Neuronal stem cell (in vitro differentiated cells): ENCODE measurements at regions not wholly inside any gene's neighbourhood (a gene's known extent, or its start where the extent isn't known, plus 50 kb on each side); places are given as distances from the start of the nearest gene placed in this dataset.

ENCODE experiments used
- DNase-seq: peaks from one replicate; pipeline ENCODE4 v3.0.0-alpha.2; 2013; ENCODE audit warnings: low spot score
- H2AFZ ChIP-seq: one replicate; pipeline ENCODE4 v1.6.1; 2013; ENCODE audit warnings: mild to moderate bottlenecking, low read length, inconsistent platforms
- H2AK5ac ChIP-seq: 2 replicates; pipeline ENCODE4 v1.6.1; 2013; ENCODE audit warnings: low read depth, mild to moderate bottlenecking, inconsistent platforms, low read length, moderate library complexity, mixed read lengths
- H2BK120ac ChIP-seq: 2 replicates; pipeline ENCODE4 v1.6.1; 2013; ENCODE audit warnings: low read depth, mild to moderate bottlenecking, inconsistent platforms, low read length, moderate library complexity, mixed read lengths
- H2BK12ac ChIP-seq: one replicate; pipeline ENCODE4 v1.6.1; 2013; ENCODE audit warnings: low read length, inconsistent platforms
- H2BK15ac ChIP-seq: 2 replicates; pipeline ENCODE4 v1.6.1; 2013; ENCODE audit warnings: mild to moderate bottlenecking, low read length, inconsistent platforms, mixed read lengths
- H2BK5ac ChIP-seq: one replicate; pipeline ENCODE4 v1.6.1; 2013; ENCODE audit warnings: inconsistent platforms, mild to moderate bottlenecking, low read length, moderate library complexity
- H3K14ac ChIP-seq: one replicate; pipeline ENCODE4 v1.6.1; 2013; ENCODE audit warnings: low read length, inconsistent platforms
- H3K18ac ChIP-seq: 2 replicates; pipeline ENCODE4 v1.6.1; 2013; ENCODE audit warnings: low read length, inconsistent platforms
- H3K23ac ChIP-seq: 2 replicates; pipeline ENCODE4 v1.6.1; 2013; ENCODE audit warnings: low read depth, mild to moderate bottlenecking, mixed read lengths, low read length, inconsistent platforms; ENCODE audit not compliant: poor library complexity
- H3K27ac ChIP-seq: replicated peaks from 3 replicates; pipeline ENCODE4 v1.5.1; 2013; ENCODE audit warnings: low read length, inconsistent platforms
- H3K27me3 ChIP-seq, 3 experiments: 2 replicates each; pipeline ENCODE4 v1.6.1; 2013; ENCODE audit warnings: low read length in 3 of 3, mild to moderate bottlenecking in 2 of 3, inconsistent platforms in 1 of 3, low read depth in 1 of 3, mixed read lengths in 1 of 3, moderate library complexity in 1 of 3; ENCODE audit not compliant: control insufficient read depth in 3 of 3, insufficient read depth in 3 of 3
- H3K36me3 ChIP-seq, 2 donors: replicated peaks in 1 of 2; 2 replicates each; pipeline ENCODE4 v1.6.1; 2013; ENCODE audit warnings: low read length in 2 of 2; ENCODE audit not compliant: control insufficient read depth in 2 of 2, insufficient read depth in 2 of 2
- H3K4ac ChIP-seq: 2 replicates; pipeline ENCODE4 v1.6.1; 2013; ENCODE audit warnings: inconsistent platforms, mild to moderate bottlenecking, low read length, moderate library complexity
- H3K4me1 ChIP-seq, 2 donors: 1 replicate in 1 of 2; 2 replicates in 1 of 2; pipeline ENCODE4 v1.6.1; 2013; ENCODE audit warnings: low read length in 2 of 2, low read depth in 1 of 2; ENCODE audit not compliant: control insufficient read depth in 2 of 2, insufficient read depth in 1 of 2
- H3K4me2 ChIP-seq: one replicate; pipeline ENCODE4 v1.6.1; 2013; ENCODE audit warnings: mild to moderate bottlenecking, low read length, inconsistent platforms; ENCODE audit not compliant: insufficient read depth, poor library complexity, severe bottlenecking
- H3K4me3 ChIP-seq, 2 donors: 2 replicates each; pipeline ENCODE4 v1.5.1; 2013; ENCODE audit warnings: low read length in 2 of 2, mild to moderate bottlenecking in 2 of 2, inconsistent platforms in 1 of 2, moderate library complexity in 1 of 2
- H3K79me1 ChIP-seq: one replicate; pipeline ENCODE4 v1.6.1; 2013; ENCODE audit warnings: low read depth, mild to moderate bottlenecking, inconsistent platforms, low read length, moderate library complexity
- H3K9ac ChIP-seq: one replicate; pipeline ENCODE4 v1.6.1; 2013; ENCODE audit warnings: mild to moderate bottlenecking, low read depth, low read length, inconsistent platforms; ENCODE audit not compliant: poor library complexity
- H3K9me3 ChIP-seq, 2 donors: replicated peaks in 1 of 2; 2 replicates each; pipeline versions ENCODE3 to v1.6.1; 2013; ENCODE audit warnings: low read length in 2 of 2, mild to moderate bottlenecking in 2 of 2, inconsistent platforms in 1 of 2, low read depth in 1 of 2, mixed read lengths in 1 of 2, moderate library complexity in 1 of 2; ENCODE audit not compliant: control insufficient read depth in 2 of 2, insufficient read depth in 1 of 2
- H4K8ac ChIP-seq: one replicate; pipeline ENCODE4 v1.6.1; 2013; ENCODE audit warnings: low read depth, mild to moderate bottlenecking, inconsistent platforms, low read length, moderate library complexity
- H4K91ac ChIP-seq: one replicate; pipeline ENCODE4 v1.6.1; 2013; ENCODE audit warnings: low read length, low read depth, mild to moderate bottlenecking, inconsistent platforms; ENCODE audit not compliant: poor library complexity
- WGBS, 2 donors: extraction: QIAGEN DNeasy Blood & Tissue Kit; methylation state at CpG; one replicate each; pipeline ENCODE4 v1.1.7; 2013; ENCODE audit warnings: missing lambda C conversion rate in 2 of 2, mixed read lengths in 1 of 2; ENCODE audit not compliant: insufficient read length in 2 of 2, insufficient replicate concordance in 1 of 2; ENCODE audit errors: extremely low coverage in 2 of 2; 5-methylcytosine and 5-hydroxymethylcytosine counted together

GRCh38 chr7:50872437-50872836, 89.7 kb upstream of the GRB10 start:
- peak overlapping the region; percentile 69 for H2AK5ac ChIP-seq
- peak overlapping the region; percentile 90 for H3K18ac ChIP-seq
- no peak overlapping the region for H3K4ac ChIP-seq
- no peak overlapping the region for H2BK12ac ChIP-seq
- H3K27ac ChIP-seq = no peak overlapping the region
- H4K91ac ChIP-seq = no peak overlapping the region
- H3K27me3 ChIP-seq = no peaks in the 10 kb centered on the region
- DNase-seq = no peak
- no peak overlapping the region for H2BK120ac ChIP-seq
- no peaks in the 10 kb centered on the region for H3K9me3 ChIP-seq
- H4K8ac ChIP-seq = no peak overlapping the region
- H3K4me3 ChIP-seq = no peak overlapping the region
- no peaks in the 10 kb centered on the region for H3K4me1 ChIP-seq
- H3K79me1 ChIP-seq = no peaks in the 10 kb centered on the region
- H3K23ac ChIP-seq = no peak overlapping the region
- no peak overlapping the region for H3K14ac ChIP-seq
- H2BK15ac ChIP-seq = no peak overlapping the region
- no peak overlapping the region for H2AFZ ChIP-seq
- H3K4me2 ChIP-seq = no peak overlapping the region
- H3K36me3 ChIP-seq = no peaks in the 10 kb centered on the region
- H2BK5ac ChIP-seq = no peak overlapping the region
- WGBS, 2 donors = no CpG with 5 or more reads among the region's 4 CpGs
- no peak overlapping the region for H3K9ac ChIP-seq

GRCh38 chr7:50869108-50869725, 86.5 kb upstream of the GRB10 start:
- Histone ChIP-seq H4K8ac (no peak overlapping the region), H4K91ac (no peak overlapping the region), H2BK15ac (no peak overlapping the region), H3K79me1 (no peaks in the 10 kb centered on the region), H3K9ac (no peak overlapping the region), H3K4ac (no peak overlapping the region), H2BK5ac (no peak overlapping the region), H3K36me3 (no peaks in the 10 kb centered on the region), H3K4me2 (no peak overlapping the region), H3K9me3 (no peaks in the 10 kb centered on the region), H2BK12ac (no peak overlapping the region), H2BK120ac (no peak overlapping the region), H2AK5ac (no peak overlapping the region), H3K14ac (no peak overlapping the region), H3K4me1 (peaks cover 0 to 15% of the 10 kb centered on the region in 2 donors), H2AFZ (no peak overlapping the region), H3K27me3 (no peaks in the 10 kb centered on the region), H3K27ac (no peak overlapping the region), H3K4me3 (no peak overlapping the region), H3K18ac (no peak overlapping the region), H3K23ac (no peak overlapping the region)
- DNase-seq = no peak
- WGBS, 2 donors = no CpG with 5 or more reads among the region's 5 CpGs

- no peaks in the 10 kb centered on the region for H3K27me3 ChIP-seq
- H2BK120ac ChIP-seq = no peak overlapping the region
- H2AK5ac ChIP-seq = no peak overlapping the region
- no peak overlapping the region for H2AFZ ChIP-seq
- no peak overlapping the region for H2BK15ac ChIP-seq
- H3K23ac ChIP-seq = no peak overlapping the region
- no peak overlapping the region for H2BK5ac ChIP-seq
- no peak overlapping the region for H3K14ac ChIP-seq
- no peak for DNase-seq
- H3K4me3 ChIP-seq = no peak overlapping the region
- no peak overlapping the region for H2BK12ac ChIP-seq
- no peak overlapping the region for H3K4ac ChIP-seq
- H4K91ac ChIP-seq = no peak overlapping the region
- peaks cover 0 to 16% of the 10 kb centered on the region in 2 donors for H3K4me1 ChIP-seq
- no peaks in the 10 kb centered on the region for H3K9me3 ChIP-seq
- no peak overlapping the region for H4K8ac ChIP-seq
- H3K4me2 ChIP-seq = no peak overlapping the region
- no peaks in the 10 kb centered on the region for H3K79me1 ChIP-seq
- no peak overlapping the region for H3K27ac ChIP-seq
- no CpG with 5 or more reads among the region's 3 CpGs for WGBS, 2 donors
- no peaks in the 10 kb centered on the region for H3K36me3 ChIP-seq
- H3K9ac ChIP-seq = no peak overlapping the region
- no peak overlapping the region for H3K18ac ChIP-seq
These were observed 85.9 kb upstream of the GRB10 start for GRCh38 chr7:50868426-50869100.

GRCh38 chr7:50867034-50867356, 84.3 kb upstream of the GRB10 start:
- H3K4me2 ChIP-seq = no peak overlapping the region
- H2BK15ac ChIP-seq = no peak overlapping the region
- no peak overlapping the region for H2BK5ac ChIP-seq
- no peak overlapping the region for H4K8ac ChIP-seq
- no peak overlapping the region for H3K27ac ChIP-seq
- H3K23ac ChIP-seq = no peak overlapping the region
- no peak overlapping the region for H2AK5ac ChIP-seq
- no peak for DNase-seq
- no peaks in the 10 kb centered on the region for H3K9me3 ChIP-seq
- no peak overlapping the region for H3K4ac ChIP-seq
- H3K18ac ChIP-seq = no peak overlapping the region
- H2BK12ac ChIP-seq = no peak overlapping the region
- H3K36me3 ChIP-seq = no peaks in the 10 kb centered on the region
- H2AFZ ChIP-seq = no peak overlapping the region
- no peaks in the 10 kb centered on the region for H3K79me1 ChIP-seq
- no peak overlapping the region for H2BK120ac ChIP-seq
- H3K27me3 ChIP-seq = no peaks in the 10 kb centered on the region
- no peak overlapping the region for H4K91ac ChIP-seq
- H3K4me1 ChIP-seq = peaks cover 0 to 16% of the 10 kb centered on the region in 2 donors
- WGBS, 2 donors = no CpG with 5 or more reads among the region's 4 CpGs
- no peak overlapping the region for H3K4me3 ChIP-seq
- H3K9ac ChIP-seq = no peak overlapping the region
- H3K14ac ChIP-seq = no peak overlapping the region
